Body of pancreas (tissue), 4 donors: ENCODE measurements at regions not wholly inside any gene's neighbourhood (a gene's known extent, or its start where the extent isn't known, plus 50 kb on each side); places are given as distances from the start of the nearest gene placed in this dataset.

ENCODE experiments used
- CTCF ChIP-seq, 7 experiments: fragments of 450-650 bp in 4 of 7; fragments of 200-600 bp in 3 of 7; sonication (generic) in 3 of 7; IDR thresholded peaks; one replicate each; pipeline ENCODE4 v1.5.1; 2016 to 2019; ENCODE audit warnings: antibody characterized with exemption in 7 of 7
- POLR2A ChIP-seq, 3 donors: fragments of 450-650 bp; IDR thresholded peaks; one replicate each; pipeline ENCODE4 v1.6.1; 2016; ENCODE audit warnings: antibody characterized with exemption in 3 of 3, mild to moderate bottlenecking in 2 of 3

DNA sequence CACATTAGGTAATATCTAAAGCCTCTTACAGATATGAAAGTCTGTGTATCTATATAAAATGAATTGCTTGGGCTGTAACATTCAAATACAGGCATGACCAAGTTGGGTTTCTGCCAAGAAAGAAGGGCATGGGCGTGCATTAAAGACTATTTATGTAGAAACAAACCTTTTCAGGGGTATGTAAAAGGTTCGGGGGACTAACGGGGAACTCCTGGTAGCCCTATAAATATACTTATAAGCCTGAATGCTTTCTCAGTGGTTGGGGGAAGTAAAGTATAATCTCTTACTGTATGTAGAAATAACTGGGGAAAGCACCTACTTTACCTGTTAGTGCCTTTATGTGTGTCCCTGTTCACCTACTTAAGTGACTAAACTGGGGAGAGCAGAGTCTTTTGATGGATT lies 154.5 kb upstream of the TBL1XR1 start:
- TF ChIP-seq CTCF (IDR thresholded peaks at IDR 0.05) (no peak), POLR2A (IDR thresholded peaks at IDR 0.05) (no peak)
